Activated T-cell treated with anti-CD3 and anti-CD28 coated beads, Interleukin-2, amount 50 U/mL, for 1 hour (primary cell): ENCODE measurements at regions not wholly inside any gene's neighbourhood (a gene's known extent, or its start where the extent isn't known, plus 50 kb on each side); places are given as distances from the start of the nearest gene placed in this dataset.

ENCODE experiments used
- DNase-seq: peaks from one replicate; pipeline ENCODE4 v3.0.0-alpha.2; 2020

DNA sequence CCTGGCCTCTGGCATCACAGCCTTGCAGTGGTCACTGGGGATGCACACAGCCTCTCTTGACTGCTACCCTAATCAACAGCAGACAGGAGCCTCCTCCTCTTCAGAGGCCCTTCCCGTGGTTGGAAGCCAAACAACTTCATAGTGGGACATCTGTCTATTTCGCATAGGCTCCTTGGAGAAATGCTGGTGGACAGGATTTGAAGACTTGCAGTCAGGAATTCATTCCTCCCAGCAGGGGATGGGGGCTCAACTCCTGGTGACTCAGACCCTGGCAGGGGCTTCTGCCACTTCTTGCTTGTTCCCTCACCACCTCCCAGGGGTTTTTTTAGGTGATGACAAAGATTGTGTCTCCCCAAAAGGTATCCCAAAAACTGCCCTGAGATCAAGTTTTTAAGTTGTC, 191.7 kb upstream of the CAMK1G start:
- no peak for DNase-seq

DNA sequence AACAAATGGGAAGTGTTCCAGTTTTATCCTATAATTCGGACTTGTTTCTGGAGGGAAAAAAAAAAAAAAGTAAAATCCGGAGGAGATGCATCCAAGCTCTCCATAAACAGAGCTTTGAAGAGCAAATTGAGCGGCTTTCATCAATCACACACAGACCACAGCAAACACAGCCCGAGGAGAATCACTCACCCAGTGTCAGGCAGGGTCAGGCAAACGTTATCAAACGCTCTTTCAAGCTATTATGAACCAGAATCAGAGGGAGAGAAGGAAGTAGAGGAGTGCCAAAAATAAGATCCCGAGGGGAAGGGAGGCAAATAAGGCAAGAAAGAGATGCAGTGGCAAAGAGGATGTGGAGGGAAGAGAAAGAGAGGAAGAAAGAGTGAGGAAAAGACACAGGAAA, 188.3 kb upstream of the CAMK1G start:
- no peak for DNase-seq

DNA sequence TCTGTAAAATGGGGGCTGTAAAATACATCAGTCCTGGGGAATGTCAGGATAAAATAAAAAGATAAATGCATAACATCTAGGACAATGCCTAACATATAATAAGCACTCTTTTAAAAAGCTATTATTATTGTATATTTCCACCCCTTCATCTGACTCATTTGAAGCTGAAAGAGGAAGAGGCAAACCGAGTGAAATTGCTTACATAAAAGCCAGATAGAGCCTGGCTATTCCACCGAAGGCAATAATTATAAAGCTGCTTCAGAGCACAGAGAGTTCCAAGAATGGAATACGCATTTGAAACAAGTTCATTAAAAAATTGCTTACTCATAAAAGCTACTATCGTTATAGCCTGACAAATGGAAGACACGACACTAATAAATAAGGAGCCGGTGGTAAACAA, 186.1 kb upstream of the CAMK1G start:
- no peak for DNase-seq

DNA sequence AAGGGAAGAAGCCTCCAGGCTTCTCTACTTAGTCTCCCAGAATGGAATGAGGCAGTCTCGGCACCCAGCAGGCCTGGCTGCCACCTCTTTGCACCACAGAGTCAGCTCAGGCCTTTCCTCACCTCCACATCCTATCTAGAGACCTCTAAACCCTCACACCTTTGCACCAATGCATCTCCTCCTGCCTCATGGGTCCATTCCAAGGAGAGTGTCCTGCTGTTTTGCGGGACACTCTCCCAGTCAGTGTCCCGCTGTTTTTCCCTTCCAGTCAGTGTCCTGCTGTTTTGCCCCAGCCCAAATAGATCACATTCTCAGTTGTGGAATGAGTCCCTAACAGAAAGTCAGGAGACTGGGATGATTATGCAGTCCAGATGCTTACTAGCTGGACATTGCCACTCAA, 185.6 kb upstream of the CAMK1G start:
- DNase-seq, result no peak

DNA sequence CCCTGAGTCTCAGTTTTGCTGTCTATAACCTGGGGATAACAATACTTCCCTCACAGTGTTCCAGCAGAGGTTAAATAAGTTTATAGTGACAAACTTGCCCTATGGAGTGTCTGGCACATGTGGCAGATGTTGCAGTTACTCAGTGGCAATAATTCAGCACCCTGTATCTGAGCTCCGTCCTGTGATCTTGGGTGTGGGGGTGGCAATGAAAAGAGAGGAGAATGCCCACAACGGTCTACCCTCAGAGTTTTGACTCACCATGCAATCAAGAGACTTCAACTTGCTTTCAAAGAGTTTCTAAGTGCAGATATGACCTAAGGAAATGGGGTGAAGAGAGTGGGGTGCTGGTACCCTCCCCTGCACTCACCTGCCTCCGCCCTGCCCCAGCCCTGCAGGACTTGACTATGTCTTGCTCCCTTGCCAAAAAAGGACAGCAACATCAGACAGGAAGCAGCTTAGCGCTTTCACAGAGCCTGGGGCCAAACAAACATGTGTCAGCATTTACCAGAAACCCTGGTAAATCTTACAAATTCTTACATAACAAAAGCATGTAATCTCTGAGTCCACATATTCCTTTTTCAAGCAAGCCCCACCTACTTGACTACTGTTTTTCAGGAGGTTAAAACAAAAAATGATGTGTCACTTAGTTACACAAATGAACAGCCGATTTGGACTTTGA, 185.1 kb upstream of the CAMK1G start:
- DNase-seq, result no peak

DNA sequence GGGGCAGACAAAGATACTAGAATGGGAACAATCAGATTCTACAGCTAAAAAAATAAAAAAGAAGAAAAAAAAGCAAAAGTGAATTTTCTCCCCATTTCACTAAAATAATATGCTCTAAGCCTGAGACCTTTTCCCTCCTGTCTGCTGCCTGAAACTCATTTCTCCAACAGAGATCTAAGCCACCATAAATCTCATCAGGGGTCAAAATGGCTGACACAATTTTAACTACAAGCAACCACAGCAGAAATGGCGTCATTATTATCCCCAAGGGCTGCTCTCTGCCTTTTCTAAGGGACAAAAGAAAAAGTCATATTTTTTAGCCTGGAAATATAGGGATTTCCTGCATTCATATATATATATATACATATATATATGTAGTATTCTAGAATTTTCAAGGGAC, 183.7 kb upstream of the CAMK1G start:
- DNase-seq, result no peak

DNA sequence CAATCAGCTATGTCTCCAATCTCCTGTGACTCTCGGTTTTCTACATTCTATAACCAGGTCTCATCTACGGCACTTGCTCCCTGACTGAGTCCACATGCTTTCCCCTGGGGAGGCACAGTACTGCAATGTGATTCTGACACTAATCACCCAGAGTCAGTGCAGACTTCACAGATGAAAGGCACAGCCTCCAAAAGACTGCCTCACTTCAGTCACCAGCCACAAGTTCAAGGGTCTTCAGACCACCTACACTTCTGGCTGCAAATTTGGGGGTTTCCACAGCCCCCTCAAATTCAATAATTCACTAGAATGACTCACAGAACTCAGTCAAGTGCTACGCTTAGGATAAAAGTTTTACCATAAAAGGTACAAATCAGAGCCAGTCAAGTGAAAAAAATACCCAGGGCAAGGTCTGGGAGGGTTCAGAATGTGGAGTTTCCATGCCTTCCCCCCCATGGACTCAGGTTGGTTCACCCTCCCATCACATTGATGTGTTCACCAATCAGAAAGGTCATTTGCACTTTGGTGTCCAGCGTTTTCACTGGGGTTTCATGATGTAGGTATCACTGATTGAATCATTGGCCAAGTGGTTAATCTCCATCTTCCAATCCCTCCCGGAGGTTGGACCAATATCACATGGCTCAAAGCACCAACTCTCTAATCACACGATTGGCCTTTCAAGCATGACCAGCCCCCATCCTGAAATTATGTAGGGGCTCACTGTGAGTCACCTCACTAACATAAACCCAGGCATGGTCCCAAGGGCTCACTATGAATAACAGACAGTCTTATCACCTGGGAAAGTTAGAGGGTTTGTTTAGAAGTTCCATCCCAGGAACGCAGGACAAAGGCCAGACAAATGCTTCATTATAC, 182.9 kb upstream of the CAMK1G start:
- DNase-seq, result no peak

DNA sequence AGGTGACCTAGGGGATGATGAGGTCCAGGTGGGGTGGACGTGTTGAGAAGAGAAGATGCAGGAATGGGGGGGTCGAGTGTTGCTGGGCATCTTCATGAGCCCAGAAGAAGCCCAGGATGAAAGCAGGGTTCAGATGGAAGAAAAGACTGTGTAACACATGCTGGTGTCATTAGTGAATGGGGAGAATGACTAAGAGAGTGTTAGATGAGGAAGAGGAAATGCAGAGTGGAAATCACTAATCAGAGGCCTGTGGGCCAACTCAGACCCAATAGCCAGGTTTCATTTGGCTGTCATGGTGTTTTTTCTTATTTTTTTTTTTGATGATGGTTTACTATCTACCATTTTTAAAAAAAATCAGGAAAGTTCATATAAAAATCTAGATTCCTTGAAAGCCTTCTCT, 180.8 kb upstream of the CAMK1G start:
- no peak for DNase-seq

DNA sequence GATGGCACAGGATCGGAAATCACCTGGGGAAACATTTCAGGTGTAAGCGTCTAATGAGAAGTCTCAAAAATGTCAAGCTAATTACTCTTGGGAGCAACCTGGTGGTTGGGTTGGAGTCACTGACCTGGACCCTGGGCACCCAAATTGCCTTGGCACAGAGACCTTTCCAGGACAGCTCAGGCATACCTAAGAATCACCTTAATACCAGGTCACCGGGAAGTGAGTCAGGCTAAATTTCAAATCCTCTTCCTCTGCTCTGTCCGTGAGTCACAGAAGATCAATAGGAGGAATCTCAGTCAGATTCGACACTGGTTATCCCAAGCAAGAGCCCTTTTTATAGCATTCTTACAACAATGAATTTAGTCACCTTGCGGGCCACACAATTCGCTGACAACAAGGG, 179.6 kb upstream of the CAMK1G start:
- no peak for DNase-seq

DNA sequence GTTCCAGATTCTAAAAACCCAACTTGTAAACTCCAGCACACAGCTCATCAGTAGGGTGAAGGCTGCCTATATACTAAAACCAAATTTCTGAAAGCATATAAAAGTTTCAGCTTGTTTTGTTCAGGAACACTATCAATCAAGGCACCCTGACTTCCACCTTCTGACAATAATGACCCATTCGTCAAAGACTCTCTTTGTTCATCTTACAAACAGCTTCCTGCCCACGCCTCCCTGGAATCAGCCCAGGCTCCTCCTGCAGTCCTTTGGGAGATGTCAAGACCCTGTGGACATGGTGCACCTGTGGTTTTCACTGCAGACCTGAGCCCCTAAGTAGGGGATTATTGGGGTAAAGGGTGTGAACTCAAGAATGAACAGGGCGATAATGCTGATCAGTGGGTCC, 178.9 kb upstream of the CAMK1G start:
- DNase-seq, result no peak

DNA sequence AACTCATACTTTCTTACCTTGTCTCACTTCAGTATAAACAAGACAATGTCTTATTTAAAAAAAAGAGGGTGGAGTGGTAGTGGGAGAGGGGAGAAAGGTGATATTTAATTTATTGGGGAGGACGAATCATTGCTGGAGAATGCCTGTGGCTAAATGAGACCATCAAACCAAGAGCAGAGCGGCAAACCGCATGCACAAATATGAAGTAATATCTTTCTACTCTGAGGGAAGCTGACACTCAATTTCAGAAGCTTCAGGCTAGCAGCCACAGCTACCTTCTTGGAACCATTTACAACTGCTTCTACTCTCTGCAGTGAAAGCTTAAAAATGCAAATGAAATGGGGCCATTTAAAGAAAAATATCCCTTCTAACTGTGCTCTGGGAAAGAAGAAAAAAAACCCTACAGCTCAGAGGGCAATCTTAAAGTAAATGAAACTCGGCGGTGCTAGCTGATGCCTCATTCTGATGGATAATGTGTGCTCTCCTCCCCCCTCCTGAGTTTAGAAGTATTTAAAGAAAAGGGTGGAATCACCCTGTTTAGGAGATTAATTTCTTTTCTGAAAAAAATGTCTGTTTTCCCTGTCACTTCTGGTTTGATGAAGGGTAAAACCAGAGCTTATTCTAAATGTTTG, 178.2 kb upstream of the CAMK1G start:
- DNase-seq, result no peak

DNA sequence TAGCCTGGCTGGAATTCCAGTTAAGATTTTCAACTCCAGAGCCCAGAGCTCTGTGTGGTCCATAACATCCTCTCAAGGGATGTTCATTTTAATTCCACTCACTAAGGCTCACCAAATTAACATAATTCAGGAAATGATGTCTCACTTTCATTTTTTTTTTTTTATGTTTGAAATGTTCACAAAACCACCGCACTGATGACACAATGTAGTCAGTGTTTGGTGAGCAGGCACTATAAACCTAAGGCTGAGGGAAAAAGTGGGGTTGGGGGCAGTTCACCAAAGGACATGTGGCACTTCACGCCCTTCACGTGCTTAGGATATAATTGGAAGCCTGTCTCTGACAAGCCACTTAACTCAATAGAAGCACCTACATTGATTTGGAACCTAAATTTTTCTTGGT, 177.3 kb upstream of the CAMK1G start:
- no peak for DNase-seq

DNA sequence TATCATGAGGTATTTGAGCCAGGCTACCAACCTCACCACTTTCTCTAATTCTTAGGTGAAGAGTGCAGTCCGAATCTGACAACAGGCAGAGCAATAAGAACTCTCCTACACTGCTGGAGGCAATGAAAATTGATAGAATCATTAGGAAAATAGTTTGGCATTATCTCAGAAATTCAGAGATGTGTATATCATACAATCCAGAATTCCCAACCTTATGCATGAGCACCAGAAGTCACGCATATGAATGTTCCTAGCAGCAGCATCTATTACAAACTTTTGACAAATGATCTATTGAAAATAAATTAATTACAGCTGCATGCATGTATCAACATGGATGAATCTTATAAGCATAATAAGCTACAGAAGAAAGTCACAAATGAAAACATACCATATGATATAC, 176.9 kb upstream of the CAMK1G start:
- no peak for DNase-seq

DNA sequence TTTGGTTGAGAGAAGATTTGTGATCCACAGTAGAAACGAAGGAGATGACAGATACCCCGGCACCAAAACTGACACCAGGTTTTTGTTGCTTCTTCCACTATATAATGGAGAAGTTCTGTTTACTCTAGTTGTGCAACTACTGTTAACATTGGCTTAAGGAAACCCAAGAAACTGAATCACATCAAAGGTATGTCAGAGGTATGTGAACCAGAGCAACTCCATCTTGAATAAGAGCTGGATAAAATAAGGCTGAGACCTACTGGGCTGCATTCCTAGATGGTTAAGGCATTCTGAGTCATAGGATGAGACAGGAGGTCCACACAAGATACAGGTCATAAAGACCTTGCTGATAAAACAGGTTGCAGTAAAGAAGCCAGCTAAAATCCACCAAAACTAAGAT, 173.7 kb upstream of the CAMK1G start:
- DNase-seq, result no peak

DNA sequence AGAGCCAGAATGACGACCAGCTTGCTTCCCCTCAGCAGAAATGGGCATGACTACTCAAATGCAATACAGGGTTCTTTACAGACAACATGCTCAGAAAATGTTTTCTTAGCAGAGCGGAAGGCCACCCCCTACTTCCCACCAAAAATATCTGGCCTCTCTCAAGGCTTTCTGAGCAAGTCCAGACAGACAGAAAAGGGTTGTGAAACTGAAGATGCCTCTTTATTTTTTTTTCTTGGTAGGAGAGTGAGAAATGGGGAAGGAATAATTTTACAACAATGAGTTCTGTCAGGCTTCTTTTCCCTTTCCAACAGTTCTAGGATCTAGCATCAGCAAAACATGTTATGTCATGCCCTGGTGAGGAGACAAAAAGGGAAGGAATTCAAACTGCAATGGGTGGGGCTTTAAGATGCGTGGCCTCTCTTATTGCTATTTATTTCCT, 172.0 kb upstream of the CAMK1G start:
- DNase-seq, result no peak

DNA sequence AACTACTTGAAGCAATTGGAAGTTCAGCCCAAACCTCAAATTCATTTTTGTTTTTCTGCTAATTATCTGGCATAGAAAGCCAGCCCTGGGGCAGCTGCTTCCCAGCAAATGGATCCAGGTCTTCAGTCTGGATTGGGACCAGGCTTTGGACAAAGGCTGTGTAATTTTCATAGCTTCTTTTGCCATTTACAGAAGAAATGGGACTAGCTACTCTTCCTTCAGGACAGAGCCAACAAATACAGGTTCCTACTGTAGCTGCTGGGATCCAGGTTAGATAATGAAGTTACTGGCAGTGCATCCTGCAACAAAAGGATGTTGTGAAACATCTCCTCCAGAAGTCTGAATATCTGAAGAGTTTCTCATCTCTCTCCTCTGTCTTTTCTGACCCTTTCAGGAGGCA, 171.5 kb upstream of the CAMK1G start:
- DNase-seq, result no peak

DNA sequence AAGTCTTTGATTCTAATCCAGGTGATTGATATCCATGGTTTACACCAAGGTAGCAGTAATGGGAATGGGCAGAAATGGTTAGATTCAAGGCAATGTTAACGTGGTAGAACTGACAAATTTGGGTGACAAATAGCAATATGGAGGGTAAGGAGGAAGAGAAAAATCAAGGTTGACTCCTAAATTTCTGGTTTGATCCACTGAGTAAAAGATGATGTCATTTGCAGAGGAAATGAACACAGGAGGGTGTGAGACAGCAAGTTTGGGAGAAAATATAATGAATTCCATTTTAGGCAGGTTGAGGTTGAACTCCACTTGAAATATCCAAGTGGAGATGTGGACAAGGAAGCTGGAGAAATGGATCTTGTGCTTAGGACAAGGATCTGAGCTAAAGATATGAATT, 170.9 kb upstream of the CAMK1G start:
- no peak for DNase-seq

DNA sequence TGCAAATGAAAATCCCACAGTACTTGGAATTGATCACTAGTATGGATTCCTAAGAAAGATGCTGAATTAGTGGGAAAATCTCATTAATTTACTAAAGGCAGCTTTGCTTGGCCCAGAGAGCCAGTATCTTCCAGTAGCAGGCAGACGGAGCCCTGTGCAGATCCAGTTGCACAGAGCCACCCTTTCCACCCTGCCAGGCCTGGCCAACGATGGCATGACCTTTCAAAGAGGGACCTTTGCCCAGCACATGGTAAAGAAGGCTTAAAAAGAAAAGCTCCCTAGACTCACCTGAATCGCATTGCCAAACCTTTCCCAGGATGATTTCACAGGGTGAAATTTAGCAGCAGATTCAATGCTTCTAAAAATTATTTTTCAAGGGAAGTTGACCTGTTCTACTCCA, 170.5 kb upstream of the CAMK1G start:
- no peak for DNase-seq

DNA sequence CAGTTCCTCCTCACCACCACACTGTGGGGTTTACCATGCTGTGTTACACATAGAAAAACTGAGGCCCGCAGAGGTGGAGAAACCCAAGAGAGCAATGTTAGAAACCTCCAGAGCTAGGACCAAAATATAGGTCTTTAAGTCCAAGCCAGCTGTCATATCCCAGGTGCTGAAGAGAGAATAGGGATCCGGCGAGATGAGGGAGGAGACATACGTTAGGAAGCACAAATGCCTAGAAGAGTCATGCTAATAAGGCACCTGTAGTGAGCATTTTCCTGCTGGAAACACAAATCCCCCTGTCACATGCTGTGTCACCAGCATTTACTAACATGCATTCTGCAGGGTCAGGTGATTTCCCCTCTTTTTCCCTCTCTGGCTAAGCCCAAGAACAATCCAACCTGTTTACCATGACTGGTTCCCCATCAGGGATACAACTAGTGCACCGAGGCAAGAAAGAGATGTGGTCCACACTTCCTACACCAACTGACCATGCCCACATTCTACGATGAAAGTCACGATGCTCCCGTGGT, 168.6 kb upstream of the CAMK1G start:
- DNase-seq, result no peak

DNA sequence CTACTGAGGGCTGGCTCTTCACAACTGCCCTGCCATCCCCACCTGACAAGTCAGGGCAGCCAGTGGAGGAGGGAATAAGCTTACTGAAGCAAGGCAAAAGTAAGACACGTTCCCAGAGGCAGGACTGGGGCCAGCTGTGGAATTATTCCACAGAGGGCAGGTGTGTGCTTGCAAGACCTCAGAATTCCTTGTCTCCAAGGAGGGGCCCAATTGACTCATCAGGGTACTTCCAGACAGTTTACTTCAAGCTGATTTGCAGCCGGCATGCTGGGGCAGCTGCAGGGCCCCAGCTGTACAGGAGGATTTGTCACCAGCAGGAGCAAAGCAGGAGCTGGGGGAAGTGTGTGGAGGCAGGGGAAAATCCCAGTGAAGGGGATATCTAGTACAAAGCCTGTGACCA, 167.5 kb upstream of the CAMK1G start:
- no peak for DNase-seq

DNA sequence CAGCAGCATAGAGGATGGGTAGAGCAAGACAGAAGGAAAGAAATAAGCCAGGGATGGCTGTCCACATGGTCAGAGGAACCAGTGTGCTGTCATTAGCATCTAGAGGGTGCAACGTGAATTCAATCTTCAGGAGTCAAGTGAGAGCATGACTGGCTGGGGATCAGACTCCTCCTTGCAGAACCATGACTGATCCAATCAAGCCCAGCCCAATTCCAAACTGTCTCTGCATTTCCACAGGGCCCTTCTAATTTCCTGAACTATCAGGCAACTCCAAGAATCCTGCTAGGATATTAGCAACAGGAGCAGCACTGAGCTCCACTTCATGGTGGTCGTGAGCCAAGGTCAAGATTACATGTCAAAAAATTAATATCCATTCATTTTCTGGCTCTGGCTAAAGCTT, 166.8 kb upstream of the CAMK1G start:
- DNase-seq, result no peak

DNA sequence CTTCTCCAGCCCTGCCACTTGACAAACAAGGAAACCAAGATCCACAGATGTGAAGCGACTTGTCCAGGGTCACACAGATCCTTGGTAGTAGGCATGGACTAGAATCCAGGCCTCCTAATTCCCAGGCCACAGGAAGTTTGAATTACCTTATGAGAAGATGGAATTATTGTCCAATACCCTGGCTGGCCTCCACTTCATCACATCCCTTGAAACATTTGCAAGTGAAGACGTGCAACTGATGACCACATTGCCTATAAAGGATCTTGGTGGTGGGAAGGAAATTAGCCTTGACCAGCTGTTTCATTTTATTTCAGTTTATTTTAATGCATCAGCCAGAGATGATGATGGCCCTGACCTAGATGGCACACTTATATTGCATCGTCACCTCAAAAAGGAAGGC, 165.8 kb upstream of the CAMK1G start:
- DNase-seq, result no peak

DNA sequence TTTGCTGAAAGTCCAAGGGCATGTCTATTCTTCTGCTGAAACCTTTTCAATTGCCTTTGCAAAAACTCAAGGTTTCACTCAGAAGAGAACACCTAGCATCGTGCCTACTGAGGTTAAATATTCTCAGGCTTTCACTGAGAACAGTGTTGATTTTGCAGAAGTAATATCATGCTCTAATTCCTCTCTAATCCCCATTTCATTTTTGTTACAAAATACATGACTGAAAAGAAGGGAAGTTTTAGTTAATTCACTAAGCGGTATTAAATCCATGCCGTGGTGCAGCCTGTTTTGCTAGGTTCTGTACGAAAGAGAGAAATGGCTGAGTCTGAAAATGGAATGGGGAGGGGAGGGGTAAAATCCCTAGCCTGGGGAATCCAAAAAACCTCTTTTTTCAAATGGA, 163.2 kb upstream of the CAMK1G start:
- DNase-seq, result no peak

DNA sequence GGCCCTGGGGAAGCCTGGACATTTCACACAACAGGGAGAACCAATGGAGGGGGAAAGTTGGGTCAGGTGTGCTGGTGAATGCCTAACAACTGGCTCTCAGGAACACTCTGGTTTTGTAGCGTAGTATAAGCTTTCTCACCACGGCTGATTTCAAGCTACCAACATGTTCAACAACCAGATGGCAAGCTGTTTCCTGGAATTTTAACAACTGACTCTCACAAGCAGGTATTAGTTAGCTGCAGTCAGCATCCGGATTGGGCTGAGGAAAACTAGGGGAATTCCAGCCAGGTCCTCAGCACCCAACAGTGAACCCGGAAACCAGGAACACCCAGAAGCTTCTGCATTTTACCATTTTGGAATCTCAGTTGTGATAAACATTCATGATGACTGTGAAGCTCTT, 162.3 kb upstream of the CAMK1G start:
- DNase-seq, result no peak
